ENCODE measurements at regions not wholly inside any gene's neighbourhood (a gene's known extent, or its start where the extent isn't known, plus 50 kb on each side); places are given as distances from the start of the nearest gene placed in this dataset.

- Histone ChIP-seq H3K27me3 (ENCODE audit: control insufficient read depth in 2 of 2, insufficient read depth in 2 of 2, low read length in 2 of 2) (no peaks in the 10 kb centered on the region), H3K9me3 (replicated peaks; ENCODE audit: control insufficient read depth, insufficient read depth, low read length) (no peaks in the 10 kb centered on the region), H3K36me3 (ENCODE audit: control insufficient read depth in 2 of 2, extremely low read depth in 1 of 2, insufficient read depth in 2 of 2, low read length in 2 of 2) (no peaks in the 10 kb centered on the region), H4K20me1 (replicated peaks; ENCODE audit: control insufficient read depth, extremely low read depth, insufficient read depth, low read length) (no peaks in the 10 kb centered on the region), H3K4me2 (ENCODE audit: insufficient read depth, low read length) (no peak overlapping the region), H3K4me1 (ENCODE audit: control insufficient read depth, extremely low read depth, insufficient read depth, low read length) (no peaks in the 10 kb centered on the region), H3K4me3 (replicated peaks in 1 of 3; ENCODE audit: insufficient read depth in 1 of 3, low read depth in 1 of 3, low read length in 3 of 3) (no peak overlapping the region), H3K27ac (ENCODE audit: insufficient read depth, low read depth, low read length) (no peak overlapping the region), H2AFZ (ENCODE audit: low read depth, low read length) (no peak overlapping the region), H3K79me2 (ENCODE audit: control insufficient read depth, insufficient read depth, low read length) (no peaks in the 10 kb centered on the region), H3K9me1 (replicated peaks; ENCODE audit: control insufficient read depth, extremely low read depth, insufficient read depth, low read length) (no peaks in the 10 kb centered on the region), H3K9ac (replicated peaks; ENCODE audit: extremely low read depth, insufficient read depth, low read length) (no peak overlapping the region)
- BruUV-seq (replicated peaks), result no TSS peak
- no peak for FAIRE-seq
- ChIA-PET POLR2A (no interaction called here), CTCF (no interaction called here)
- TF ChIP-seq EZH2 (IDR thresholded peaks at IDR 0.05; ENCODE audit: borderline replicate concordance, low read depth, low read length, severe bottlenecking), result no peak
- no peak for TF ChIP-seq POLR2A (IDR thresholded peaks at IDR 0.05; ENCODE audit: low read depth, low read length)
- TF ChIP-seq MYC (IDR thresholded peaks at IDR 0.05; ENCODE audit: low read depth, low read length), result no peak
- TF ChIP-seq POLR2AphosphoS5 (IDR thresholded peaks at IDR 0.05; ENCODE audit: insufficient read depth, low read depth, low read length), result no peak
- no peak for TF ChIP-seq GATA2 (IDR thresholded peaks at IDR 0.05; ENCODE audit: insufficient read depth, insufficient read length, low read depth, low read length)
- intact Hi-C loops (cut with micrococcal nuclease), result no loop called here
- DNase-seq (ENCODE audit: low read depth, low spot score), result no peak
- dilution Hi-C loops (cut with MboI; ENCODE audit: extremely low pct_ligation_motif_present, low sequenced_read_pairs), result no loop called here
Observed at GRCh38 chr14:85960756-85961155, 430.8 kb downstream of the FLRT2 start.

- H3K36me3 ChIP-seq (ENCODE audit: control insufficient read depth in 2 of 2, extremely low read depth in 1 of 2, insufficient read depth in 2 of 2, low read length in 2 of 2), result no peaks in the 10 kb centered on the region
- no peak overlapping the region for H3K4me3 ChIP-seq (replicated peaks in 1 of 3; ENCODE audit: insufficient read depth in 1 of 3, low read depth in 1 of 3, low read length in 3 of 3)
- no peak overlapping the region for H3K4me2 ChIP-seq (ENCODE audit: insufficient read depth, low read length)
- H3K9me3 ChIP-seq (replicated peaks; ENCODE audit: control insufficient read depth, insufficient read depth, low read length), result no peaks in the 10 kb centered on the region
- TF ChIP-seq POLR2AphosphoS5 (IDR thresholded peaks at IDR 0.05; ENCODE audit: insufficient read depth, low read depth, low read length) (no peak), MAX (IDR thresholded peaks at IDR 0.05; ENCODE audit: insufficient read depth, insufficient read length) (no peak), POLR2A (IDR thresholded peaks at IDR 0.05; ENCODE audit: low read depth, low read length) (no peak), GATA2 (IDR thresholded peaks at IDR 0.05; ENCODE audit: insufficient read depth, insufficient read length, low read depth, low read length) (no peak), CTCF (IDR thresholded peaks at IDR 0.05; ENCODE audit: extremely low read depth in 1 of 2, insufficient read depth in 1 of 2, low read depth in 1 of 2, low read length in 2 of 2) (no peak), JUN (IDR thresholded peaks at IDR 0.05; ENCODE audit: borderline replicate concordance, insufficient read depth, insufficient read length, low read depth) (no peak), EZH2 (IDR thresholded peaks at IDR 0.05; ENCODE audit: borderline replicate concordance, low read depth, low read length, severe bottlenecking) (no peak), FOS (IDR thresholded peaks at IDR 0.05; ENCODE audit: borderline replicate concordance, insufficient read depth, low read length) (no peak), MYC (IDR thresholded peaks at IDR 0.05; ENCODE audit: low read depth, low read length) (no peak)
- H3K4me1 ChIP-seq (ENCODE audit: control insufficient read depth, extremely low read depth, insufficient read depth, low read length), result no peaks in the 10 kb centered on the region
- no peak overlapping the region for H3K27ac ChIP-seq (ENCODE audit: insufficient read depth, low read depth, low read length)
- H3K27me3 ChIP-seq (ENCODE audit: control insufficient read depth in 2 of 2, insufficient read depth in 2 of 2, low read length in 2 of 2), result no peaks in the 10 kb centered on the region
- H3K9ac ChIP-seq (replicated peaks; ENCODE audit: extremely low read depth, insufficient read depth, low read length), result no peak overlapping the region
- H2AFZ ChIP-seq (ENCODE audit: low read depth, low read length), result no peak overlapping the region
- ChIA-PET CTCF (no interaction called here), POLR2A (no interaction called here)
- no peaks in the 10 kb centered on the region for H4K20me1 ChIP-seq (replicated peaks; ENCODE audit: control insufficient read depth, extremely low read depth, insufficient read depth, low read length)
- FAIRE-seq (no peak), DNase-seq (ENCODE audit: low read depth, low spot score) (no peak)
- no peaks in the 10 kb centered on the region for H3K9me1 ChIP-seq (replicated peaks; ENCODE audit: control insufficient read depth, extremely low read depth, insufficient read depth, low read length)
- H3K79me2 ChIP-seq (ENCODE audit: control insufficient read depth, insufficient read depth, low read length), result no peaks in the 10 kb centered on the region
- dilution Hi-C loops (cut with MboI; ENCODE audit: extremely low pct_ligation_motif_present, low sequenced_read_pairs), result no loop called here
- no TSS peak for BruUV-seq (replicated peaks)
- intact Hi-C loops (cut with micrococcal nuclease), result no loop called here
Observed at GRCh38 chr14:85959063-85959462, 429.1 kb downstream of the FLRT2 start.
